ENCODE measurements at regions not wholly inside any gene's neighbourhood (a gene's known extent, or its start where the extent isn't known, plus 50 kb on each side); places are given as distances from the start of the nearest gene placed in this dataset.
"Not testable (repeated sequence)": the region's sequence is repeated elsewhere in the genome, so short reads cannot be mapped to it uniquely, and the experiment has no call there.

- not testable (repeated sequence) for H3K4me3 ChIP-seq (ENCODE audit: low read length); DNase-seq (ENCODE audit: low read depth)
These were observed 633.6 kb downstream of the TTLL7 start for GRCh38 chr1:83365320-83365719.

DNA sequence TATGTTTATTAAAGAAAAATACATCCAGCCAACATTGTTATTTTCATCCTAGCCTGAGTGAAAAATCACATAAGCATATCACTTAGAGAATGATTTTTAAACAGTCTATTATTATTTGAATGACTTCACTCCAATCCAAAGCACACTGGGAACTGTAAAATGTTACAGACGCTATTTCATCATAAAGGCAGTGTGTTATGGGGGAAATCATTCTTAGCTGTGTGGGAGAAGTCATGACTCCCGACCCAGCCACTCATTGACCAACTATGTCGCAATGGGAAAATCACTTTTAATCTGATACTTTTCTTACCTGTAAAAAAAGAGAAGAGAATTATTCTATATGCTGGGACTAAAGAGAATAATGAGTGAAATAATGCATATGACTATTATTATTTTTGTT, 653.6 kb downstream of the TTLL7 start:
- not testable (repeated sequence) for H3K4me3 ChIP-seq (ENCODE audit: low read length); DNase-seq (ENCODE audit: low read depth)

DNA sequence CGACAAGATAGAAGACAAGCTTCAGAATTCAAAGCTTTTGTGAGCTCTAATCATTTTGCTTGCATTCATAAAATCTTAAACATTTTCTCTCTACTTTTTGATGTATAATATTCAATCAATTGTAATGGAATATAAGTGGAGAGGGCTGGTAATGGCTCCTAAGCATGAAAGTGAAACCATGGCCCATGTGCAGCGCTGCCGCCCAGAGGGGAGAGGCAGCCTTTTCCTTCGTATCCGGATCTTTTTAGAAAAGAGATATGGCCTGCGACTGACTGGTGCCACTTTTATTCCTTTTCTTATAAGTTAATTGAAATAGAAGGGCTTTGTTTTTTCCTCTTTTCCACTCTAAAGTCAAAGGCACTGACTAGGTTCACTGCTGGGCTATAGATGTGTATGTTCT, 655.2 kb downstream of the TTLL7 start:
- not testable (repeated sequence) for DNase-seq (ENCODE audit: low read depth); H3K4me3 ChIP-seq (ENCODE audit: low read length)

DNA sequence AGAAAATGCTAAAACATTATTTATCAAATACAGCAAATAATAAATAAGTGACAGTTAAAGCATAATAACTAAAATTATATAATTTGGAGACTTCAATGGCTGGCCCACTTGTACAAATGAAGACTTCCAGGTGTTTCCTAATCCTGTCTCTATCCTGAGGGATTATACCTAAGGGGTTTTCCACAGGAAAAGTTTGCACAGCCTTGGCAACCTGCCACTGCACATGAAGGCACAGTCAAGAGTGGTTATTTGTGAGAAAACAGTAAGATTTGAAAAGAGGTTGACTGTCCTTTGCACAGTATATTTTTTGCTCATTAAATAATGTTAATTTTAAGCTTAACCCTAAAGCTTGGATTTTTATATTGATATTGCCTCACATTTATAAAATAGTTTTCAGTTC, 655.9 kb downstream of the TTLL7 start:
- H3K4me3 ChIP-seq (ENCODE audit: low read length); DNase-seq (ENCODE audit: low read depth): not testable (repeated sequence)

- not testable (repeated sequence) for DNase-seq (ENCODE audit: low read depth); H3K4me3 ChIP-seq (ENCODE audit: low read length)
These were observed 666.6 kb downstream of the TTLL7 start for GRCh38 chr1:83332308-83332707.

- no peak overlapping the region for H3K4me3 ChIP-seq (ENCODE audit: low read length)
- no peak for DNase-seq (ENCODE audit: low read depth)
- TF ChIP-seq, protein P1, sequence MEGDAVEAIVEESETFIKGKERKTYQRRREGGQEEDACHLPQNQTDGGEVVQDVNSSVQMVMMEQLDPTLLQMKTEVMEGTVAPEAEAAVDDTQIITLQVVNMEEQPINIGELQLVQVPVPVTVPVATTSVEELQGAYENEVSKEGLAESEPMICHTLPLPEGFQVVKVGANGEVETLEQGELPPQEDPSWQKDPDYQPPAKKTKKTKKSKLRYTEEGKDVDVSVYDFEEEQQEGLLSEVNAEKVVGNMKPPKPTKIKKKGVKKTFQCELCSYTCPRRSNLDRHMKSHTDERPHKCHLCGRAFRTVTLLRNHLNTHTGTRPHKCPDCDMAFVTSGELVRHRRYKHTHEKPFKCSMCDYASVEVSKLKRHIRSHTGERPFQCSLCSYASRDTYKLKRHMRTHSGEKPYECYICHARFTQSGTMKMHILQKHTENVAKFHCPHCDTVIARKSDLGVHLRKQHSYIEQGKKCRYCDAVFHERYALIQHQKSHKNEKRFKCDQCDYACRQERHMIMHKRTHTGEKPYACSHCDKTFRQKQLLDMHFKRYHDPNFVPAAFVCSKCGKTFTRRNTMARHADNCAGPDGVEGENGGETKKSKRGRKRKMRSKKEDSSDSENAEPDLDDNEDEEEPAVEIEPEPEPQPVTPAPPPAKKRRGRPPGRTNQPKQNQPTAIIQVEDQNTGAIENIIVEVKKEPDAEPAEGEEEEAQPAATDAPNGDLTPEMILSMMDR (conservative IDR thresholded peaks at IDR 0.05; ENCODE audit: low read depth, low read length), result no peak
These were observed 680.6 kb downstream of the TTLL7 start for GRCh38 chr1:83318366-83318765.

GRCh38 chr1:83315446-83315845, 683.5 kb downstream of the TTLL7 start:
- H3K4me3 ChIP-seq (ENCODE audit: low read length); DNase-seq (ENCODE audit: low read depth): not testable (repeated sequence)

DNA sequence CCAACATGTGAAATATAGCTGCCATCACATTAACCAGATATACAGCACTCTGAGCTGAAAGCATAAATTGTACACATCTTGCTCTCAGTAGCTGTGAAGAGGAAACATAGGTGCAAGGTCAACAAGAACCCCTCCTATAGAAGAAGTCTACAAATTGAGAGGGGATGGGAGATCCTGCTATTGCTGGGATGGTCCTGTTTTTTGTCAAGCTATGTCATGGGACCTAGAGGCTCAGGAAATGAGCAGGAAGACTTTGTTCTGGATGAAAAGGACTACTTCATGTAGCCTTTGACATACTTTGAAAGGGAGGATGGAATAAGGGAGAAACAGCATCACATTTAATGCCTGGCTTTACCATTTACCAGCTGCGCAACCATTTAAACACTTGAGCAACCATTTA, 688.8 kb downstream of the TTLL7 start:
- H3K4me3 ChIP-seq (ENCODE audit: low read length); DNase-seq (ENCODE audit: low read depth): not testable (repeated sequence)

DNA sequence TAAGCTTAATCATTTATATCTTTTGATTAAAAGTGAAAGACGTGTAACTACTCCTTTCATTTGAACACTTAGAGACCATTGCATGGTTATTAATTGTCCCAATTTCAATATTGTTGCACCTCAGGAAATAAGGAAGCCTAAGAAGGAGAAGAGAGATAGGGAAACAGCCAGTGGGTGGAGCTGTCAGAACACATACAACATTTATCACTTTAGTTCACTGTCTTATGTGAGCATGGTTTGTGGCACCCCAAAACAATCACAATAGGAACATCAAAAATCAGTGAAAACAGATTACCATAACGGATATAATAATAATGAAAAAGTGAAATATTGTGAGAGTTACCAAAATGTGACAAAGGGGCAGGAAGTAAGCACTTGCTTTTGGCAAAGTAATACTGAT, 689.9 kb downstream of the TTLL7 start:
- not testable (repeated sequence) for H3K4me3 ChIP-seq (ENCODE audit: low read length); DNase-seq (ENCODE audit: low read depth)

DNA sequence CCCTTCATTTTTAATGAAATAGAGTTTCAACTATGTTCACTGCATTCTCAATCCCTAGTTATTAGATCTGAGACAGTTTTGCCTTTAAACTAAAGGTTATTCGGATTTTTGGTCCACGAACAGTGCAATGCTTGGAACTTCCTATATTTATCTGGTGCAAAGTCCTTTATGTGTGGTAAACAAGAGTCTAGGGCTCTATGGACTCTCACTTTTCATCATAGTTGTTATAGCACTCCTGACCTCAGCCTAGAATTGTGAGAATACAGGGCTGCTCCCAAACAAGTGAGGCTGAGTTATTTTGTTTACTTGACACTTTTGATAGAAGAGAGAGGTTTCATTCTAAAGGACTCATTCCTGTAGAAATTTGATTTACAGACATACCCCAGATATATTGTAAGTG, 692.1 kb downstream of the TTLL7 start:
- H3K4me3 ChIP-seq (ENCODE audit: low read length); DNase-seq (ENCODE audit: low read depth): not testable (repeated sequence)

GRCh38 chr1:83295594-83295993, 703.3 kb downstream of the TTLL7 start:
- DNase-seq (ENCODE audit: low read depth); H3K4me3 ChIP-seq (ENCODE audit: low read length): not testable (repeated sequence)

DNA sequence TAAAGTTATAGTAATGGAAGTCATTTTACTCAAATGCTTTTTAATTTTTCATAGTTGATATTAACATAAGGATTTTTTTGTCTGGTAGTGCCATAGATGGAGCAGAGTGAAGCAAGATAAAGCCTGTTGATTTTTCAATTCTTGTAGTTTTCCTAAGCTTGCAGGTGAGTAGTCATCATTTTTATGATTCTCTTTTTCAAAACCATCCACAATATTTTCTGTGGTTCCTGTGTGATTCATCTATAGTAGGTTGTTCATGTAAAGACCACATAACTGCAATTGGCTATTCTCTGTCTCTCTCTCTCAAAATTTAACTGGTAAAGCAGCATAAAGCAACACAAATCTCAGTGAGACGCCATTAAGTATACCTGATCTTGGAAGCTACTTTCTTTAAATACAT, 711.5 kb downstream of the TTLL7 start:
- H3K4me3 ChIP-seq (ENCODE audit: low read length); DNase-seq (ENCODE audit: low read depth): not testable (repeated sequence)

- not testable (repeated sequence) for DNase-seq (ENCODE audit: low read depth); H3K4me3 ChIP-seq (ENCODE audit: low read length)
These were observed 724.3 kb downstream of the TTLL7 start for GRCh38 chr1:83274656-83275055.

GRCh38 chr1:83272484-83272883, 726.4 kb downstream of the TTLL7 start:
- DNase-seq (ENCODE audit: low read depth), result not testable (repeated sequence)

GRCh38 chr1:83271834-83272233, 727.1 kb downstream of the TTLL7 start:
- peak; percentile 4 for DNase-seq (ENCODE audit: low read depth)
- not testable (repeated sequence) for H3K4me3 ChIP-seq (ENCODE audit: low read length)

More at GRCh38 chr1:83272484-83272883, 726.4 kb downstream of the TTLL7 start:
- not testable (repeated sequence) for H3K4me3 ChIP-seq (ENCODE audit: low read length)

GRCh38 chr1:83270801-83271200, 728.1 kb downstream of the TTLL7 start:
- DNase-seq (ENCODE audit: low read depth); H3K4me3 ChIP-seq (ENCODE audit: low read length): not testable (repeated sequence)

GRCh38 chr1:83263808-83264207, 735.1 kb downstream of the TTLL7 start:
- not testable (repeated sequence) for DNase-seq (ENCODE audit: low read depth); H3K4me3 ChIP-seq (ENCODE audit: low read length)

DNA sequence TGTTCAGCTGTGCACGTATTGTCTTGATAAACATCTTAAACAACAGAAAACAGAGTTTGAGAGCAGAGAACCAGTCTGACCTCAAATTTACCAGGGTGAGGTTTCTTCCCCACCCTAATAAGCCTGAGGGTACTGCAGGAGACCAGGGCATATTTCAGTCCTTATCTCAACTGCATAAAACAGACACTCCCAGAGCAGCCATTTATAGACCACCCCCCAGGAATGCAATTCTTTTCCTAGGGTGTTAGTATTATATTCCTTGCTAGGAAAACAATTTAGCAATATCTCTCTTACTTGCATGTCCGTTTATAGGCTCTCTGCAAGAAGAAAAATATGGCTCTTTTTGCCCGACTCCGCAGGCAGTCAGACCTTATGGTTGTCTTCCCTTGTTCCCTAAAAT, 747.2 kb downstream of the TTLL7 start:
- H3K4me3 ChIP-seq (ENCODE audit: low read length); DNase-seq (ENCODE audit: low read depth): not testable (repeated sequence)

DNA sequence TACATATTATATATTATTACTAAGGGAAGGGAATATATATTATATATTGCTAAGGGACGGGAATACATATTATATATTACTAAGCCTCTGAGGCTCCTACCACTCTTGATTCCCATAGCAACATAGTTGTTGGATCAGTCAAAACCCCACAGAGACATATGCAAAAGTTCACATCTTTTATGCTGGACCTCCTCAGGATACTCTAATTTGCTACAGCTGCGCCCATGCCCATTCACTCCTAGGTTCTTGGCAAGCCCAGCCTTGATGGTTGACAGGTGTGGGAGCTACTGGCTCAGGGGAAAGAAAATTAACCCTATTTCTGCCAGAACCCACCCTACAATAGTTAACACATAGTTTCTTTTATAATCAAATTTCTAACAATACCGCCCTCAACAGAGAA, 752.2 kb downstream of the TTLL7 start:
- not testable (repeated sequence) for DNase-seq (ENCODE audit: low read depth); H3K4me3 ChIP-seq (ENCODE audit: low read length)

GRCh38 chr1:83244832-83245231, 754.1 kb downstream of the TTLL7 start:
- DNase-seq (ENCODE audit: low read depth); H3K4me3 ChIP-seq (ENCODE audit: low read length): not testable (repeated sequence)

DNA sequence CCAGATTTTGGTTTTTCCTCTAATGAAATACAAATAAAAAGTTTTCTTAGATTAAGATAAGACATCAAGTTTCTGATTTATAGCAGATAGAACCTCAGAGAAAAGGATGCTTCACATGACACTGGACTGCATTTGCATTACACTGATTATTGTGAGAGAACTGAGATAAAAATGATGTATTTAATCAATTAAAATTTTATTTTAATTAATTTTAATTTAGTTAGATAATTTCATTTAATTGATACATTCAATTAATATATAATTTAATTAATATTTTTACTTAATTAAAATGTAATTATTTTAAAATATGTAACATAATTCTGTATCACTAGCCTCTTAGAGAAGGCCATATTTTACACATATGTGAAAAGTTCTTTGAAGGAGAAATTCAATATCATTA, 759.4 kb downstream of the TTLL7 start:
- DNase-seq (ENCODE audit: low read depth); H3K4me3 ChIP-seq (ENCODE audit: low read length): not testable (repeated sequence)

All from retinal pigment epithelial cell (primary cell).